ENCODE measurements at regions not wholly inside any gene's neighbourhood (a gene's known extent, or its start where the extent isn't known, plus 50 kb on each side); places are given as distances from the start of the nearest gene placed in this dataset.

DNA sequence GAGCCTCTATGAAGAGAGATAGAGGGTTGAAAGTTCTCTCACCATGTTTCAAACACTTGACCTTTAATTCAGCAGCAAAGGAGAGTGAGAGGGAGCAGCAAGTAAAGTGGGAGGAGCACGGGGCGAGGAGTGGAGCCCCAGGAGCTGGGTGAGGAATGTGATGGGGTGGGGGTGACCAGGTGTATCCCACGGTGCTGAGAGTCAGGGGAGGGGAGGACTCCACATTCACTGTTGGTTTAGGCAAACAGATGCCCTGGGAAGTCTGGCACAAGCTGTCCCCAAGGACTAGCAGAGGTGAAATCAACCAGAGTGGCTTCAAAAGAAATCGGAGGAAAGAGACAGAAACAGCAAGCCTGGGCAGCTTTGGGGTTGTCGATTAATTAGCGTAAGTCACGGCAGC, 101.8 kb upstream of the PITRM1 start:
- DNase-seq (ENCODE audit: low read depth in 1 of 2, low spot score in 1 of 2): no peak
- Histone ChIP-seq H3K27me3 (ENCODE audit: insufficient read depth, poor library complexity, severe bottlenecking) (no peaks in the 10 kb centered on the region), H3K27ac (replicated peaks) (no peak overlapping the region), H3K4me3 (replicated peaks; ENCODE audit: insufficient read depth, low read length) (no peak overlapping the region)
- TF ChIP-seq, protein P1, sequence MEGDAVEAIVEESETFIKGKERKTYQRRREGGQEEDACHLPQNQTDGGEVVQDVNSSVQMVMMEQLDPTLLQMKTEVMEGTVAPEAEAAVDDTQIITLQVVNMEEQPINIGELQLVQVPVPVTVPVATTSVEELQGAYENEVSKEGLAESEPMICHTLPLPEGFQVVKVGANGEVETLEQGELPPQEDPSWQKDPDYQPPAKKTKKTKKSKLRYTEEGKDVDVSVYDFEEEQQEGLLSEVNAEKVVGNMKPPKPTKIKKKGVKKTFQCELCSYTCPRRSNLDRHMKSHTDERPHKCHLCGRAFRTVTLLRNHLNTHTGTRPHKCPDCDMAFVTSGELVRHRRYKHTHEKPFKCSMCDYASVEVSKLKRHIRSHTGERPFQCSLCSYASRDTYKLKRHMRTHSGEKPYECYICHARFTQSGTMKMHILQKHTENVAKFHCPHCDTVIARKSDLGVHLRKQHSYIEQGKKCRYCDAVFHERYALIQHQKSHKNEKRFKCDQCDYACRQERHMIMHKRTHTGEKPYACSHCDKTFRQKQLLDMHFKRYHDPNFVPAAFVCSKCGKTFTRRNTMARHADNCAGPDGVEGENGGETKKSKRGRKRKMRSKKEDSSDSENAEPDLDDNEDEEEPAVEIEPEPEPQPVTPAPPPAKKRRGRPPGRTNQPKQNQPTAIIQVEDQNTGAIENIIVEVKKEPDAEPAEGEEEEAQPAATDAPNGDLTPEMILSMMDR (IDR thresholded peaks at IDR 0.05; ENCODE audit: insufficient read depth, low read length): no peak

DNA sequence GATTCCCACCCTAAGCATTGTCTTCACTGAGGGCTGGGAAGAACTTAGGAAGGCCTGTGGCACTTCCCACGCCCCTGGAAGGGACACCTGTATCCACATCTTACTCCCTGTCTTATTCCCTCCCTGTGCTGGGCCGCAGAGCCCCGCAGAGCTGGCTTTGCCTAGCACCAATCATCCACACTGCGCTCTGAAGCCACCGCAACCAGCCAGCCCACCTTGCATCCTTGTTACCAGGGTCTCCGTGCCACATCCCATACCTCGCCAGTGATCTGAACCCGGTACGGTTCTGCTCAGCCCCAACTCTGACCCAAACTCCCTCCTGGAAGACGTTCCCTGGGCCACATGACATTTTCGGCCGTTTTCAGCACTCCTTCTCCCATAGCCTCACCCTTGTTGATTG, 101.4 kb upstream of the PITRM1 start:
- DNase-seq (ENCODE audit: low read depth in 1 of 2, low spot score in 1 of 2): no peak
- TF ChIP-seq POLR2AphosphoS5 (IDR thresholded peaks at IDR 0.05; ENCODE audit: low read depth) (no peak), GABPA (IDR thresholded peaks at IDR 0.05; ENCODE audit: low read depth) (no peak), SPI1 (IDR thresholded peaks at IDR 0.05; ENCODE audit: borderline replicate concordance, low read depth) (no peak)
- TF ChIP-seq, protein P1 (IDR thresholded peaks at IDR 0.05; ENCODE audit: insufficient read depth, low read length): no peak
- TF ChIP-seq, protein P2, sequence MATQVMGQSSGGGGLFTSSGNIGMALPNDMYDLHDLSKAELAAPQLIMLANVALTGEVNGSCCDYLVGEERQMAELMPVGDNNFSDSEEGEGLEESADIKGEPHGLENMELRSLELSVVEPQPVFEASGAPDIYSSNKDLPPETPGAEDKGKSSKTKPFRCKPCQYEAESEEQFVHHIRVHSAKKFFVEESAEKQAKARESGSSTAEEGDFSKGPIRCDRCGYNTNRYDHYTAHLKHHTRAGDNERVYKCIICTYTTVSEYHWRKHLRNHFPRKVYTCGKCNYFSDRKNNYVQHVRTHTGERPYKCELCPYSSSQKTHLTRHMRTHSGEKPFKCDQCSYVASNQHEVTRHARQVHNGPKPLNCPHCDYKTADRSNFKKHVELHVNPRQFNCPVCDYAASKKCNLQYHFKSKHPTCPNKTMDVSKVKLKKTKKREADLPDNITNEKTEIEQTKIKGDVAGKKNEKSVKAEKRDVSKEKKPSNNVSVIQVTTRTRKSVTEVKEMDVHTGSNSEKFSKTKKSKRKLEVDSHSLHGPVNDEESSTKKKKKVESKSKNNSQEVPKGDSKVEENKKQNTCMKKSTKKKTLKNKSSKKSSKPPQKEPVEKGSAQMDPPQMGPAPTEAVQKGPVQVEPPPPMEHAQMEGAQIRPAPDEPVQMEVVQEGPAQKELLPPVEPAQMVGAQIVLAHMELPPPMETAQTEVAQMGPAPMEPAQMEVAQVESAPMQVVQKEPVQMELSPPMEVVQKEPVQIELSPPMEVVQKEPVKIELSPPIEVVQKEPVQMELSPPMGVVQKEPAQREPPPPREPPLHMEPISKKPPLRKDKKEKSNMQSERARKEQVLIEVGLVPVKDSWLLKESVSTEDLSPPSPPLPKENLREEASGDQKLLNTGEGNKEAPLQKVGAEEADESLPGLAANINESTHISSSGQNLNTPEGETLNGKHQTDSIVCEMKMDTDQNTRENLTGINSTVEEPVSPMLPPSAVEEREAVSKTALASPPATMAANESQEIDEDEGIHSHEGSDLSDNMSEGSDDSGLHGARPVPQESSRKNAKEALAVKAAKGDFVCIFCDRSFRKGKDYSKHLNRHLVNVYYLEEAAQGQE (IDR thresholded peaks at IDR 0.05; ENCODE audit: insufficient replicate concordance, low read depth): no peak
- Histone ChIP-seq H3K27ac (replicated peaks) (no peak overlapping the region), H3K27me3 (ENCODE audit: insufficient read depth, poor library complexity, severe bottlenecking) (no peaks in the 10 kb centered on the region), H3K4me3 (replicated peaks; ENCODE audit: insufficient read depth, low read length) (no peak overlapping the region)

DNA sequence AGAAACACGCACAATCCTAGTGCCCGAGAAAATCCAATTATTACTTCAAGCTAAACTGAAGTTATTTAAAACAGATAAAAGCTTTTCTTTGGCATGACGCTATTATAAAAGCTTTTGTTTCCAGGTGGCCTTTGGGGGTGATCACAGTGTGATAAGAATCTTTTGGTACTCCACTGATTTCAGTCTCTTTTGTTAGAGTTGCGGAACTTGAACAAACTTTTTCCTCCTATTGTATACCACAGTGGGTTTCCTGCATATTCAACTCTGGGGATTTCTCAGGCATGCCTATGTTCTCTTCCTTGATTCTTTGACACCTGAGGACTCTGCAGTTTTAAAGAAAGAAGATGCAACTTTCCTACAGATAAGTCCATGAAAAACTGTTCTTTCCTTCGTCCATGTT, 99.7 kb upstream of the PITRM1 start:
- Histone ChIP-seq H3K27me3 (ENCODE audit: insufficient read depth, poor library complexity, severe bottlenecking) (no peaks in the 10 kb centered on the region), H3K27ac (replicated peaks) (no peak overlapping the region), H3K4me3 (replicated peaks; ENCODE audit: insufficient read depth, low read length) (no peak overlapping the region)
- TF ChIP-seq SPI1 (IDR thresholded peaks at IDR 0.05; ENCODE audit: borderline replicate concordance, low read depth) (no peak), GABPA (IDR thresholded peaks at IDR 0.05; ENCODE audit: low read depth) (no peak), POLR2AphosphoS5 (IDR thresholded peaks at IDR 0.05; ENCODE audit: low read depth) (no peak)
- TF ChIP-seq, protein P2 (IDR thresholded peaks at IDR 0.05; ENCODE audit: insufficient replicate concordance, low read depth): no peak
- DNase-seq (ENCODE audit: low read depth in 1 of 2, low spot score in 1 of 2): no peak

DNA sequence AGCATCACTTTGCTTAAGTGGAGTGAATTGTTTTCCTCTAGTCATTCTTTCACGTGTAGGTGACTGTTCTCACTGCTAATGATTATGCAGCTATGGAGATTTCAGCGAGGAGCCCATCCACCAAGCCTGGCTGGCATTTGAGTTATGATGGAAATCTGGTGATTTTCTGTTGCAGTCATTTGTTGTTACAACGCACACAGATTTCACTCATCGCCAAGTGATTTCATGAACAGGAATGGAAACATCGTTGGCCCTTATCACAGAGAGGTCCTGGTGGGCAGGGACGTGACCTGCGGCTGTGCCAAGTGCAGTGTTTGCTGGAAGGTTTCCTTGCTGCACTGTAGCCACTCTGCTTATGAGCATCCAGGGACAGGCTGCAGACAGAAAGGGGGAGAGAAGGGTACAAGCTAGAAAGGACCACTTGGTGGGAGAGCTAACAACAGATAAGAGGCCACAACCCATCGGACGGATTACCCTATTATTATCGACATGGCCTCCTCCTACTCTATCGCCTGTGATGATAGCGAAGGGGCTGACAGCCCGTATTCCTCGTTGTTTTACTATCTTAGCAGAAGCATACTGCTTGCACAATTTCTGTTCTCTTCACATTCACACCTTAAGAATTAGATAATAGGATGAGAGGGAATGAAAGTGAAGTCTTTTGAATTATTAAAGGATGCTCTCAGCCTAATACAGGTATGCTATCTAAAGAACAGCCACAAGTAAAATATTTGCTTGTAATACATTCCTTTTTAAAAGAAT, 99.0 kb upstream of the PITRM1 start:
- Histone ChIP-seq H3K27ac (replicated peaks) (no peak overlapping the region), H3K4me3 (replicated peaks; ENCODE audit: insufficient read depth, low read length) (no peak overlapping the region), H3K27me3 (ENCODE audit: insufficient read depth, poor library complexity, severe bottlenecking) (no peaks in the 10 kb centered on the region)
- no peak for DNase-seq (ENCODE audit: low read depth in 1 of 2, low spot score in 1 of 2)
- TF ChIP-seq GABPA (IDR thresholded peaks at IDR 0.05; ENCODE audit: low read depth): no peak
- TF ChIP-seq SPI1 (IDR thresholded peaks at IDR 0.05; ENCODE audit: borderline replicate concordance, low read depth): no peak
- no peak for TF ChIP-seq POLR2AphosphoS5 (IDR thresholded peaks at IDR 0.05; ENCODE audit: low read depth)
- TF ChIP-seq, protein P1 (IDR thresholded peaks at IDR 0.05; ENCODE audit: insufficient read depth, low read length): no peak
- TF ChIP-seq, protein P2 (IDR thresholded peaks at IDR 0.05; ENCODE audit: insufficient replicate concordance, low read depth): no peak
